Urinary bladder (tissue), 3 donors: ENCODE measurements at regions not wholly inside any gene's neighbourhood (a gene's known extent, or its start where the extent isn't known, plus 50 kb on each side); places are given as distances from the start of the nearest gene placed in this dataset.

Experiments used
- DNase-seq: peaks from one replicate; pipeline ENCODE4 v3.0.0-alpha.2; 2015; ENCODE audit errors: extremely low spot score
- H3K27ac ChIP-seq: one replicate; pipeline ENCODE4 v1.5.1; 2013; ENCODE audit warnings: low read depth, mild to moderate bottlenecking, moderate library complexity
- H3K36me3 ChIP-seq: one replicate; pipeline ENCODE4 v1.6.1; 2013; ENCODE audit warnings: mild to moderate bottlenecking, moderate library complexity; ENCODE audit not compliant: insufficient read depth
- H3K4me1 ChIP-seq: one replicate; pipeline ENCODE4 v1.6.1; 2013; ENCODE audit warnings: mild to moderate bottlenecking, moderate library complexity; ENCODE audit not compliant: insufficient read depth
- H3K4me3 ChIP-seq: one replicate; pipeline ENCODE4 v1.5.1; 2013; ENCODE audit warnings: low read depth, low read length
- WGBS: extraction: QIAGEN DNeasy Blood & Tissue Kit; methylation state at CpG from one replicate; pipeline ENCODE4 v1.1.7; 2013; 5-methylcytosine and 5-hydroxymethylcytosine counted together
- donor health status: healthy with polysubstance abuse.
- donor health status: healthy.

- 49% methylated on average over 5 of the region's 5 CpGs for WGBS
- peaks cover 2% of the 10 kb centered on the region for H3K4me1 ChIP-seq
- no peaks in the 10 kb centered on the region for H3K36me3 ChIP-seq
- no peak overlapping the region for H3K4me3 ChIP-seq
- H3K27ac ChIP-seq, result peak overlapping the region; percentile 18
- DNase-seq, result peak; percentile 76
These were observed 76.7 kb upstream of the HS3ST1 start for GRCh38 chr4:11505221-11505971.

GRCh38 chr4:11503166-11503565 lies 74.5 kb upstream of the HS3ST1 start:
- no peaks in the 10 kb centered on the region for H3K36me3 ChIP-seq
- no peak for DNase-seq
- H3K4me3 ChIP-seq, result no peak overlapping the region
- WGBS, result 44% methylated on average over 3 of the region's 3 CpGs
- peaks cover 2% of the 10 kb centered on the region for H3K4me1 ChIP-seq
- H3K27ac ChIP-seq, result no peak overlapping the region

GRCh38 chr4:11497972-11498371 lies 69.3 kb upstream of the HS3ST1 start:
- no peak overlapping the region for H3K4me3 ChIP-seq
- no peaks in the 10 kb centered on the region for H3K36me3 ChIP-seq
- DNase-seq, result no peak
- no peaks in the 10 kb centered on the region for H3K4me1 ChIP-seq
- WGBS, result 88% methylated on average over 3 of the region's 3 CpGs
- H3K27ac ChIP-seq, result no peak overlapping the region

DNA sequence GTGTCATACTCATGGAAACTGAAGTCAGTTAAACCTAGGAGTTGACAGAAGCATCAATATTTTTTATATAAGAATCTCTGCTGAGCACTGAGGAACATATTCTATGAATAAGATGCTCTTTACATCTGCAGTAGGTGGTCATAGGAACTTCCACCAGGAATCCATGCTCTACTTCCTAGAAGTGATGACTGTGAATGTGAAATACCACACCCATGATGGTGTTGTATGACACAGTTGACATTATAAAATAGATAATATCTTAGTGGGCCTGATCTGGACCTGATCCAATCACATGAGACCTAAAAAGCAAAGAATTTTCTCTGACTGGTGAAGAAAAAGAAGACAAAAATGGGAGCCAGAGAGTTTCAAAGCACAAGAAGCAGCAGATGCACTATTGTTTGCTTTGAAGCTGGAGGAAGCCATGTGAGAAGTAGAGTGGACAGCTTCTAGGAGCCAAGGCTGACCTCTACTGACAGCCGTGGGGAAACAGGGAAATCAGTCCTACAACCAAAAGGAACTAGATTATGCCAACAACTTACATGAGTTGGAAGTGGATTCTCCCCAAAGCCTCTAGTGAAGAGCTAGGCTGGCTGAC lies 68.6 kb upstream of the HS3ST1 start:
- H3K4me3 ChIP-seq, result no peak overlapping the region
- H3K4me1 ChIP-seq, result no peaks in the 10 kb centered on the region
- H3K36me3 ChIP-seq, result no peaks in the 10 kb centered on the region
- 85% methylated on average over 1 of the region's 1 CpG for WGBS
- H3K27ac ChIP-seq, result no peak overlapping the region
- no peak for DNase-seq

DNA sequence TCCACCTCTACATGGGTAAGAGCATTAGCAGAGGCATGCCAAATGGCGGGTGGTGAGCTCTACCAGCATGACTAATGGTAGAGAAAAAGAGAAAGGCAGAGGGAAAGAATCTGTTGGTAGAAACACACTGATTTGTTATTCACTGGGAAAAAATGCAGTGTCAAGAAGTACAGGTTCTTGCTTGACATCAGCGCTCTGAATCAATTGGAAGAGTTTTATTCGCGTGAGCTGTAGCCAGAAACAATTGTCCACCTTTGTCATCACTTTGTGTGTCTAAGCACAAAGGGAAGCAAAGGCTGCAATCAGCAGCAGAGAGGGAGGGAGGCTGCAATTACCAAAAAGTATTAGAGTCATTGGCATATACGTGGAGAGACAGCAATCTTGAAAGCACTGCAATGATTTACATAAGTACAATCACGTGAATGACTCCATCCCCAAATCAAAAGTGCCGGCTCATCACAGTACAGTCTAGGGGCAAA lies 67.7 kb upstream of the HS3ST1 start:
- Histone ChIP-seq H3K4me3 (no peak overlapping the region), H3K4me1 (no peaks in the 10 kb centered on the region), H3K36me3 (no peaks in the 10 kb centered on the region), H3K27ac (no peak overlapping the region)
- DNase-seq, result no peak
- WGBS, result 70% methylated on average over 7 of the region's 7 CpGs

DNA sequence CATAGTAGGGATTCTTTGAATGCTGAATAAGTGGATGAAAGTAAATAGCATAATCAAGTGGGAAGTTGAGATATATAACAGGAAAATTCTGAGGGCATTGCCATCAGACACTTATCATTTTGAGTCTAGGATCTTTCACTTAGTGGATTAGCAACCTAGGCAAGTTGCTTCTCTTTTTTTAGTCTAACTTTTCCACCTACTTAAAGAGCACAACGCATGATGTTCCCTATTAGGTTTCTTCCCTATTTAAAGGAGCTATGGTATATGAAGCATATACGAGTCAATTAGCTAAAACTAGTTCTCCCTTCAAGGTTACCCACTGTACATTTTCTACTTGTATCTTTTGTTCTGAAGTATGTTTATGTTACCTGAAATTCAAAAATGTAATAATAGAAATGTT lies 67.1 kb upstream of the HS3ST1 start:
- Histone ChIP-seq H3K27ac (no peak overlapping the region), H3K36me3 (no peaks in the 10 kb centered on the region), H3K4me3 (no peak overlapping the region), H3K4me1 (no peaks in the 10 kb centered on the region)
- no peak for DNase-seq
- WGBS, result 87% methylated on average over 2 of the region's 2 CpGs

- H3K27ac ChIP-seq, result no peak overlapping the region
- H3K4me3 ChIP-seq, result no peak overlapping the region
- H3K4me1 ChIP-seq, result no peaks in the 10 kb centered on the region
- DNase-seq, result no peak
- no peaks in the 10 kb centered on the region for H3K36me3 ChIP-seq
These were observed 66.6 kb upstream of the HS3ST1 start for GRCh38 chr4:11495291-11495690.

DNA sequence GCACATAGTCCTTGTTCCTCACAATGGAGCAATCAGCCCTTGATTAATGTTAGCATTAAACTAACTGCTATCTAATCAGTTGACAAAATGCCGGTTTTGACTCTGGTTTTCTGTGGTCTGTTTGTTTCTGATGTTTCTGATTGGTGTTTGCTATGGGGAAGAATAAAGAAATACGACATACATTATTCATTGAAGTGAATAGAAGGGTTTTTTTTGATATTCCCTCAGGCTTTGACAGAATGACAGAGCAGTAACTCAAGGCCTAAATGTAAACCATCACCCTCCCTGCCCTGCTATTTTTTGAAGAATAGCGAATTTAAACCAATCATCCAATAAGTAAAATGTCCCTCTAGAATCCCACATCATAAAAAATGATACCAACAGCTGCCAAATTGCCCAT lies 65.5 kb upstream of the HS3ST1 start:
- Histone ChIP-seq H3K27ac (no peak overlapping the region), H3K36me3 (no peaks in the 10 kb centered on the region), H3K4me1 (no peaks in the 10 kb centered on the region), H3K4me3 (no peak overlapping the region)
- 68% methylated on average over 3 of the region's 3 CpGs for WGBS
- DNase-seq, result no peak

DNA sequence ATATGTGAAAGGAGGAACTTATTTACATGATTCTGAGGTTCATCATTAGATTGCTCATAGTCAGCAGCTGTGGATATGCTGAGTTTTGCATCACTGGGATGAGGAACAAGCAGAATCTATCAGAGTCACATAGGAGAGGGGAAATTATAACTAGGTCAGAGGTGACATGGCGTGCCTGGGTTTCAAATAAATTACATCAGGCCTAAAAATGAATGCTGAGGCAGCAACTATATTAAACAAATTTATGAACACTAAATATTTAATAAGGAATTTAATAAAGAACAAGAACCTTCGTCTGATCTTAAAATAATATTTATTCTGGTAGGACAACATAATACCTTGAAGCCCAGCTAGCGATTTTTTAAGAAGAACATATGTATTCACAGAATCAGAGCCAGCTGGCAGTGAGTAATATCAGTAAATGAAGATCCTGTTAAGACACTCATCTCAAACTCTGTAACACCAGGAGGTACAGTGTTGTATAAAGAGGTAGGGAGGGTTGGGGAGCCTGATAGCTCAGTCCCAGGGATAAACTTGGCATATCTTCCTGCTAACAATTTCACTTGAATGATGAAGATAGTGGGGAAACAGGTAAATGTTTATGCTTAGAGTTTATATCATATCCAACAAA lies 60.9 kb upstream of the HS3ST1 start:
- WGBS, result 51% methylated on average over 3 of the region's 3 CpGs
- Histone ChIP-seq H3K36me3 (no peaks in the 10 kb centered on the region), H3K4me3 (no peak overlapping the region), H3K27ac (no peak overlapping the region), H3K4me1 (no peaks in the 10 kb centered on the region)
- DNase-seq, result no peak

- no peak overlapping the region for H3K4me3 ChIP-seq
- H3K4me1 ChIP-seq, result no peaks in the 10 kb centered on the region
- WGBS, result 76% methylated on average over 6 of the region's 6 CpGs
- H3K36me3 ChIP-seq, result no peaks in the 10 kb centered on the region
- DNase-seq, result no peak
- H3K27ac ChIP-seq, result no peak overlapping the region
These were observed 60.2 kb upstream of the HS3ST1 start for GRCh38 chr4:11488657-11489452.

DNA sequence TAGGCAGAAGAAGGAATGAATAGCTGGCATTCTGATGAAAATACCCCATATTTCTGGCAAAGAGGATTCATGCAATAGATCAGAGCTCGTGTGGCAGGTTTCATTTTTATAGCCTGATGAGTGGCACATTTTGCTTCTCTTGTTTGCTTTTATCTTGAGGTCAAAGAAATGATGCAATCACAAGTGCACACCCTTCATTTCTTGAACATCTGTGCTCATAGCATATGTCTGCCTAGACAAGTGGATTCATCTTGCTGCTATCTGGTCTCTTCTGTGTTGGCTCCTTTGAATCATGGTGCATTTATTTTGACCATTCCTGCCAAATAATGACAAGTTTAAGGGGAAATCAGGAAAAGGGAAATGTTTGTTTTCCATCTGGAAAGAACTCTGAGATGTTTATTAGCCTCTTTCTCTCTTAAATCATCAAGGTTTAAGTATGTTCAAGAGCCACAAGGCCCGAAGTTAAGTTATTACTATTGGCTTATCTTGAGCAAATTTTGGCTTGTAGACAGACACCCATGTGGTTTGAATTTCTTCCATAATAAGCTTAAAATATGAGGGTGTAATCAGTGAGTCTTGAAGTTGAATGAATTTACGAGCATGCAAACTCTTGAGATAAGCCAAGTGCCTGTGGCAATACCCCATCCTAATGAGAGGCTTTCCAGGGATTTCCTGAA lies 59.3 kb upstream of the HS3ST1 start:
- H3K36me3 ChIP-seq, result no peaks in the 10 kb centered on the region
- peak; percentile 76 for DNase-seq
- H3K27ac ChIP-seq, result no peak overlapping the region
- H3K4me3 ChIP-seq, result no peak overlapping the region
- H3K4me1 ChIP-seq, result no peaks in the 10 kb centered on the region
- 30% methylated on average over 3 of the region's 3 CpGs for WGBS

DNA sequence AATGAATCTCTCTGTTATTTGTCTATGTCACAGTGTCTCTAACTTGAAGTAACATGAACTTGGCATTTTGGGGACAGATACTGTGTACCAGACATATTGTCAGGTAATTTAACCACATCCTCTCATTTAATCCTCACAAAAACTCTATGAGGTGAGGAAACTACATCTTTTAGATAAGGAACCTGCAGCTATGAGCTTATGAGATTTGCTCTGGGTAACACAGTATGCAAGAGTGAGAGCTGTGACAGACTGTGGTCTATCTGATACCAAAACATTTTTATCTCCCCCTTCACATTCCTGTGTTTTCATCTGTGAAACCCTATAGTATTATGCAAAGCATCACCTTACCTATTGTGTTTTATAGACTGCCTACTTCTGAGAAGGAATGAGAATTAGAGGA lies 58.4 kb upstream of the HS3ST1 start:
- H3K36me3 ChIP-seq, result no peaks in the 10 kb centered on the region
- H3K4me1 ChIP-seq, result no peaks in the 10 kb centered on the region
- H3K4me3 ChIP-seq, result no peak overlapping the region
- no peak for DNase-seq
- no peak overlapping the region for H3K27ac ChIP-seq

DNA sequence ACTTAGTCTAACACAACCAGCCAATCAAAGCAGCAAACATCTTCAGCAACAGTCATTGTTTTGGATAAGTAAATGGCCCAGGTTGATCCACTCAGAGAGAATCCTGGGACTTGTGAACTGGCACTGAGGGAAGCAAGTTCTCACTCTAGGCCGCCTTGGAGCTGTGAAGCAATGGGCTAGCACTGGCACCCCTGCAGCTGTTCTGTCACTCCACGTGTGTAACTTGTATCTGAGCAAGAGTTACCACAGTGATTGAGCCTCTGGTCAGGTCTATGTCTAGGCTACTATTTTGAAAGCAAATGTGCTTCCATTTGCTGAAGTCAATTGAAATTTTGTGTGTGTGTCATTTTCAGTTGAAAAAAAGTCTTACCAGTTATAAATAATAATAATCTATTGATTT lies 57.2 kb upstream of the HS3ST1 start:
- Histone ChIP-seq H3K4me1 (no peaks in the 10 kb centered on the region), H3K36me3 (no peaks in the 10 kb centered on the region), H3K4me3 (no peak overlapping the region), H3K27ac (no peak overlapping the region)
- no peak for DNase-seq
- 87% methylated on average over 2 of the region's 2 CpGs for WGBS
